ENCODE measurements at regions not wholly inside any gene's neighbourhood (a gene's known extent, or its start where the extent isn't known, plus 50 kb on each side); places are given as distances from the start of the nearest gene placed in this dataset.

GRCh38 chr5:112663146-112663545 lies 74.5 kb upstream of the APC start:
- H3K9ac ChIP-seq (ENCODE audit: low read depth, low read length), result no peak overlapping the region
- H3K9me3 ChIP-seq (ENCODE audit: control insufficient read depth, insufficient read depth, low read length), result no peaks in the 10 kb centered on the region
- no peaks in the 10 kb centered on the region for H3K27me3 ChIP-seq (ENCODE audit: control insufficient read depth, insufficient read depth, low read length)
- no peak overlapping the region for H3K27ac ChIP-seq (ENCODE audit: low read depth, low read length)
- H3K36me3 ChIP-seq (ENCODE audit: control insufficient read depth, insufficient read depth, low read length), result no peaks in the 10 kb centered on the region
- no peak overlapping the region for H3K4me3 ChIP-seq (ENCODE audit: low read depth, low read length)
- H3K4me1 ChIP-seq (ENCODE audit: control insufficient read depth, insufficient read depth, low read length), result no peaks in the 10 kb centered on the region

- Histone ChIP-seq H3K9ac (ENCODE audit: low read depth, low read length) (no peak overlapping the region), H3K27me3 (ENCODE audit: control insufficient read depth, insufficient read depth, low read length) (no peaks in the 10 kb centered on the region), H3K9me3 (ENCODE audit: control insufficient read depth, insufficient read depth, low read length) (no peaks in the 10 kb centered on the region), H3K4me3 (ENCODE audit: low read depth, low read length) (no peak overlapping the region), H3K4me1 (ENCODE audit: control insufficient read depth, insufficient read depth, low read length) (no peaks in the 10 kb centered on the region), H3K27ac (ENCODE audit: low read depth, low read length) (no peak overlapping the region), H3K36me3 (ENCODE audit: control insufficient read depth, insufficient read depth, low read length) (no peaks in the 10 kb centered on the region)
Observed at GRCh38 chr5:112668016-112668415, 69.7 kb upstream of the APC start.

- Histone ChIP-seq H3K36me3 (ENCODE audit: control insufficient read depth, insufficient read depth, low read length) (no peaks in the 10 kb centered on the region), H3K4me1 (ENCODE audit: control insufficient read depth, insufficient read depth, low read length) (no peaks in the 10 kb centered on the region), H3K9me3 (ENCODE audit: control insufficient read depth, insufficient read depth, low read length) (no peaks in the 10 kb centered on the region), H3K4me3 (ENCODE audit: low read depth, low read length) (no peak overlapping the region), H3K9ac (ENCODE audit: low read depth, low read length) (no peak overlapping the region), H3K27ac (ENCODE audit: low read depth, low read length) (no peak overlapping the region), H3K27me3 (ENCODE audit: control insufficient read depth, insufficient read depth, low read length) (no peaks in the 10 kb centered on the region)
Observed at GRCh38 chr5:112668911-112669310, 68.8 kb upstream of the APC start.

GRCh38 chr5:112669328-112669963 lies 68.2 kb upstream of the APC start:
- H3K9me3 ChIP-seq (ENCODE audit: control insufficient read depth, insufficient read depth, low read length), result no peaks in the 10 kb centered on the region
- no peaks in the 10 kb centered on the region for H3K27me3 ChIP-seq (ENCODE audit: control insufficient read depth, insufficient read depth, low read length)
- no peak overlapping the region for H3K4me3 ChIP-seq (ENCODE audit: low read depth, low read length)
- H3K4me1 ChIP-seq (ENCODE audit: control insufficient read depth, insufficient read depth, low read length), result no peaks in the 10 kb centered on the region
- no peak overlapping the region for H3K9ac ChIP-seq (ENCODE audit: low read depth, low read length)
- H3K36me3 ChIP-seq (ENCODE audit: control insufficient read depth, insufficient read depth, low read length), result no peaks in the 10 kb centered on the region
- H3K27ac ChIP-seq (ENCODE audit: low read depth, low read length), result no peak overlapping the region

GRCh38 chr5:112671687-112672086 lies 66.0 kb upstream of the APC start:
- Histone ChIP-seq H3K27me3 (ENCODE audit: control insufficient read depth, insufficient read depth, low read length) (no peaks in the 10 kb centered on the region), H3K36me3 (ENCODE audit: control insufficient read depth, insufficient read depth, low read length) (no peaks in the 10 kb centered on the region), H3K9me3 (ENCODE audit: control insufficient read depth, insufficient read depth, low read length) (no peaks in the 10 kb centered on the region), H3K9ac (ENCODE audit: low read depth, low read length) (no peak overlapping the region), H3K4me1 (ENCODE audit: control insufficient read depth, insufficient read depth, low read length) (no peaks in the 10 kb centered on the region), H3K27ac (ENCODE audit: low read depth, low read length) (no peak overlapping the region), H3K4me3 (ENCODE audit: low read depth, low read length) (no peak overlapping the region)

- Histone ChIP-seq H3K36me3 (ENCODE audit: control insufficient read depth, insufficient read depth, low read length) (no peaks in the 10 kb centered on the region), H3K4me1 (ENCODE audit: control insufficient read depth, insufficient read depth, low read length) (no peaks in the 10 kb centered on the region), H3K9me3 (ENCODE audit: control insufficient read depth, insufficient read depth, low read length) (no peaks in the 10 kb centered on the region), H3K4me3 (ENCODE audit: low read depth, low read length) (no peak overlapping the region), H3K9ac (ENCODE audit: low read depth, low read length) (no peak overlapping the region), H3K27ac (ENCODE audit: low read depth, low read length) (no peak overlapping the region), H3K27me3 (ENCODE audit: control insufficient read depth, insufficient read depth, low read length) (no peaks in the 10 kb centered on the region)
Observed at GRCh38 chr5:112681481-112681908, 56.2 kb upstream of the APC start.

- H3K4me1 ChIP-seq (ENCODE audit: control insufficient read depth, insufficient read depth, low read length), result peaks cover 8% of the 10 kb centered on the region
- no peak overlapping the region for H3K27ac ChIP-seq (ENCODE audit: low read depth, low read length)
- no peak overlapping the region for H3K4me3 ChIP-seq (ENCODE audit: low read depth, low read length)
- no peak overlapping the region for H3K9ac ChIP-seq (ENCODE audit: low read depth, low read length)
- H3K9me3 ChIP-seq (ENCODE audit: control insufficient read depth, insufficient read depth, low read length), result no peaks in the 10 kb centered on the region
- H3K27me3 ChIP-seq (ENCODE audit: control insufficient read depth, insufficient read depth, low read length), result no peaks in the 10 kb centered on the region
- H3K36me3 ChIP-seq (ENCODE audit: control insufficient read depth, insufficient read depth, low read length), result no peaks in the 10 kb centered on the region
Observed at GRCh38 chr5:112682621-112683061, 55.0 kb upstream of the APC start.

GRCh38 chr5:112684121-112684520 lies 53.6 kb upstream of the APC start:
- no peak overlapping the region for H3K9ac ChIP-seq (ENCODE audit: low read depth, low read length)
- H3K27ac ChIP-seq (ENCODE audit: low read depth, low read length), result no peak overlapping the region
- no peak overlapping the region for H3K4me3 ChIP-seq (ENCODE audit: low read depth, low read length)
- peaks cover 8% of the 10 kb centered on the region for H3K4me1 ChIP-seq (ENCODE audit: control insufficient read depth, insufficient read depth, low read length)
- no peaks in the 10 kb centered on the region for H3K36me3 ChIP-seq (ENCODE audit: control insufficient read depth, insufficient read depth, low read length)
- no peaks in the 10 kb centered on the region for H3K27me3 ChIP-seq (ENCODE audit: control insufficient read depth, insufficient read depth, low read length)
- no peaks in the 10 kb centered on the region for H3K9me3 ChIP-seq (ENCODE audit: control insufficient read depth, insufficient read depth, low read length)

GRCh38 chr5:112684737-112685136 lies 52.9 kb upstream of the APC start:
- H3K9ac ChIP-seq (ENCODE audit: low read depth, low read length), result no peak overlapping the region

GRCh38 chr5:112685386-112685785 lies 52.3 kb upstream of the APC start:
- no peaks in the 10 kb centered on the region for H3K27me3 ChIP-seq (ENCODE audit: control insufficient read depth, insufficient read depth, low read length)
- no peak overlapping the region for H3K4me3 ChIP-seq (ENCODE audit: low read depth, low read length)
- no peak overlapping the region for H3K27ac ChIP-seq (ENCODE audit: low read depth, low read length)
- H3K36me3 ChIP-seq (ENCODE audit: control insufficient read depth, insufficient read depth, low read length), result no peaks in the 10 kb centered on the region
- H3K4me1 ChIP-seq (ENCODE audit: control insufficient read depth, insufficient read depth, low read length), result peaks cover 8% of the 10 kb centered on the region
- H3K9ac ChIP-seq (ENCODE audit: low read depth, low read length), result no peak overlapping the region
- no peaks in the 10 kb centered on the region for H3K9me3 ChIP-seq (ENCODE audit: control insufficient read depth, insufficient read depth, low read length)

More at GRCh38 chr5:112684737-112685136, 52.9 kb upstream of the APC start:
- Histone ChIP-seq H3K4me3 (ENCODE audit: low read depth, low read length) (no peak overlapping the region), H3K27ac (ENCODE audit: low read depth, low read length) (no peak overlapping the region), H3K4me1 (ENCODE audit: control insufficient read depth, insufficient read depth, low read length) (peaks cover 8% of the 10 kb centered on the region), H3K36me3 (ENCODE audit: control insufficient read depth, insufficient read depth, low read length) (no peaks in the 10 kb centered on the region), H3K27me3 (ENCODE audit: control insufficient read depth, insufficient read depth, low read length) (no peaks in the 10 kb centered on the region), H3K9me3 (ENCODE audit: control insufficient read depth, insufficient read depth, low read length) (no peaks in the 10 kb centered on the region)

GRCh38 chr5:112685931-112686330 lies 51.8 kb upstream of the APC start:
- peaks cover 8% of the 10 kb centered on the region for H3K4me1 ChIP-seq (ENCODE audit: control insufficient read depth, insufficient read depth, low read length)
- no peak overlapping the region for H3K9ac ChIP-seq (ENCODE audit: low read depth, low read length)
- no peaks in the 10 kb centered on the region for H3K27me3 ChIP-seq (ENCODE audit: control insufficient read depth, insufficient read depth, low read length)
- no peak overlapping the region for H3K4me3 ChIP-seq (ENCODE audit: low read depth, low read length)
- H3K27ac ChIP-seq (ENCODE audit: low read depth, low read length), result no peak overlapping the region
- no peaks in the 10 kb centered on the region for H3K9me3 ChIP-seq (ENCODE audit: control insufficient read depth, insufficient read depth, low read length)
- no peaks in the 10 kb centered on the region for H3K36me3 ChIP-seq (ENCODE audit: control insufficient read depth, insufficient read depth, low read length)
